SU-DHL-6 (cell line): ENCODE measurements at regions not wholly inside any gene's neighbourhood (a gene's known extent, or its start where the extent isn't known, plus 50 kb on each side); places are given as distances from the start of the nearest gene placed in this dataset.
A peak's percentile ranks its signal among the peaks of the same experiment; 100 is the strongest.

Experiments
- H2AFZ ChIP-seq: fragments of 200-600 bp; sonication (generic); 2 replicates; pipeline ENCODE4 v1.6.1; 2014; ENCODE audit warnings: low read depth, mild to moderate bottlenecking, moderate library complexity, mixed read lengths, antibody characterized with exemption, low read length; ENCODE audit not compliant: severe bottlenecking
- H3F3A ChIP-seq: fragments of 200-600 bp; shearing (Covaris generic); 2 replicates; pipeline ENCODE4 v1.6.0; 2016; ENCODE audit warnings: antibody characterized with exemption, mild to moderate bottlenecking; ENCODE audit not compliant: insufficient read depth
- H3K27ac ChIP-seq: fragments of 200-600 bp; sonication (generic); 2 replicates; pipeline ENCODE4 v1.5.1; 2016; ENCODE audit warnings: low read depth, mild to moderate bottlenecking, low read length, moderate library complexity, mixed read lengths
- H3K27me3 ChIP-seq: fragments of 200-600 bp; sonication (generic), shearing (Covaris generic); 2 replicates; pipeline ENCODE4 v1.6.0; 2014; ENCODE audit warnings: mild to moderate bottlenecking, low read length
- H3K36me3 ChIP-seq: fragments of 200-600 bp; sonication (generic); 2 replicates; pipeline ENCODE4 v1.6.1; 2014; ENCODE audit warnings: mild to moderate bottlenecking, low read length, mixed read lengths
- H3K4me2 ChIP-seq: fragments of 300-600, 200-600 bp; shearing (Covaris generic), sonication (generic); 2 replicates; pipeline ENCODE4 v1.6.0; 2014; ENCODE audit warnings: low read length, low read depth, mild to moderate bottlenecking; ENCODE audit not compliant: poor library complexity, severe bottlenecking
- H3K4me3 ChIP-seq: fragments of 200-600 bp; sonication (generic); 2 replicates; pipeline ENCODE4 v1.5.1; 2014; ENCODE audit warnings: antibody characterized with exemption, low read length, mild to moderate bottlenecking, mixed read lengths; ENCODE audit not compliant: insufficient read depth, poor library complexity, severe bottlenecking
- H3K79me2 ChIP-seq: fragments of 200-600 bp; sonication (generic); 2 replicates; pipeline ENCODE4 v1.6.1; 2014; ENCODE audit warnings: mild to moderate bottlenecking, low read length, moderate library complexity; ENCODE audit not compliant: insufficient read depth
- H3K9ac ChIP-seq: fragments of 200-600 bp; sonication (generic); 2 replicates; pipeline ENCODE4 v1.7.0; 2014; ENCODE audit warnings: mild to moderate bottlenecking, low read length
- H3K9me2 ChIP-seq: fragments of 200-600 bp; sonication (generic); replicated peaks from 2 replicates; pipeline ENCODE4 v1.6.1; 2014; ENCODE audit warnings: low read length; ENCODE audit not compliant: insufficient read depth
- H3K9me3 ChIP-seq: fragments of 200-600 bp; sonication (generic); 2 replicates; pipeline ENCODE4 v1.6.1; 2014; ENCODE audit warnings: low read length, mixed read lengths; ENCODE audit not compliant: insufficient read depth
- H4K20me1 ChIP-seq: fragments of 200-600 bp; sonication (generic); 2 replicates; pipeline ENCODE4 v1.6.1; 2014; ENCODE audit warnings: low read depth, mild to moderate bottlenecking, antibody characterized with exemption, low read length, moderate library complexity, mixed read lengths
- CTCF ChIP-seq: fragments of 200-600 bp; sonication (generic); IDR thresholded peaks from one replicate; pipeline ENCODE4 v1.5.1; 2017; ENCODE audit warnings: antibody characterized with exemption, mild to moderate bottlenecking, low read length, moderate library complexity; ENCODE audit not compliant: insufficient read depth, poor library complexity, severe bottlenecking
- EZH2phosphoT487 ChIP-seq: fragments of 200-600 bp; sonication (generic), shearing (Covaris generic); conservative IDR thresholded peaks from 2 replicates; pipeline ENCODE4 v1.6.1; 2018; ENCODE audit warnings: mild to moderate bottlenecking, antibody characterized with exemption, low read length, moderate library complexity, mixed read lengths

DNA sequence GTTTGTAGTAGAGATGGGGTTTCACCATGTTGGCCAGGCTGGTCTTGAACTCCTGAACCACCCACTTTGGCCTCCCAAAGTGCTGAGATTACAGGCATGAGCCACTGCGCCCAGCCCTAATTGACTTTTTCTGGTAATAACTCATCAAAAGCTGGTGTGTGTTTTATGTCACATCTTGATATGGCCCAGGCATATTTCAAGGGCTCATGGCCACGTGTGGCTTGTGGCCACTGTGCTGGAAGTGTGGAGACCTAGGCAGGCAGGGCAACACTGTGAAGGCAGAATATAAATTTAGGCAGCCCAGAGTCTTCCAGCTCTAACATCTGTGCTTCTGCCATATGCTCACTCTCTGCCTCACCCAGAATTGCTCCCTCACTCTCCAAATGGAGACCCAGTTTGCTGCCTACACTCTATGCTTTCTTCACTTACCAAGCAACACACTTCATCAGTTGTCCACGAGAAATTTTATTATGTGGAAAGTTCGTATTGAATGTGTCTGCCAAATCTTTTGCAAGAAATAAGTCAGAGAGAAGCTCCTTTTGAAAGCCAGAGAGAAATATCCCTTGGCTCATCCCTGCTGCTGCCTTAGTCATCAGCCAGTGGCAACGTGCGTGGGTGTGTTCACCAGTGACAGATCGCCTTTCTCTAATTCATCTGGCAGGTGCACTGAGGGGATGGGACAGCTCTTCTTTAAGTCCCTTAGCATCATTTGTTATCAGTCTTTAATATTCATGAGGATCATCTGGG is 129.4 kb upstream of the CXCR4 start:
- Histone ChIP-seq H3K9me3 (no peaks in the 10 kb centered on the region), H3K4me3 (no peak overlapping the region), H3K9ac (no peak overlapping the region), H3K36me3 (no peaks in the 10 kb centered on the region), H3K27me3 (no peaks in the 10 kb centered on the region), H3K27ac (no peak overlapping the region), H3F3A (peaks cover 13% of the 10 kb centered on the region), H4K20me1 (no peaks in the 10 kb centered on the region), H3K9me2 (no peaks in the 10 kb centered on the region), H2AFZ (no peak overlapping the region), H3K79me2 (no peaks in the 10 kb centered on the region), H3K4me2 (no peak overlapping the region)
- TF ChIP-seq CTCF (no peak), EZH2phosphoT487 (no peak)

- Histone ChIP-seq H3F3A (peaks cover 18% of the 10 kb centered on the region), H3K9me2 (no peaks in the 10 kb centered on the region), H3K9ac (peak overlapping the region; percentile 34; the same call in 1 of the 2 replicates), H4K20me1 (no peaks in the 10 kb centered on the region), H3K36me3 (no peaks in the 10 kb centered on the region), H3K27me3 (no peaks in the 10 kb centered on the region), H3K9me3 (no peaks in the 10 kb centered on the region), H3K27ac (peak overlapping the region; percentile 35; the same call in 1 of the 2 replicates), H3K4me3 (peak overlapping the region; percentile 7), H3K79me2 (no peaks in the 10 kb centered on the region), H2AFZ (peak overlapping the region; percentile 73), H3K4me2 (peak overlapping the region; percentile 41)
- TF ChIP-seq CTCF, result no peak
- TF ChIP-seq EZH2phosphoT487, result no peak
Measured at GRCh38 chr2:136246086-136246669, 128.2 kb upstream of the CXCR4 start.

- Histone ChIP-seq H3K27ac (peak overlapping the region; percentile 35; the same call in 1 of the 2 replicates), H3K4me3 (no peak overlapping the region), H3K4me2 (peak overlapping the region; percentile 41), H3K27me3 (no peaks in the 10 kb centered on the region), H2AFZ (no peak overlapping the region), H3K79me2 (no peaks in the 10 kb centered on the region), H3K9me2 (no peaks in the 10 kb centered on the region), H3K9me3 (no peaks in the 10 kb centered on the region), H3K36me3 (no peaks in the 10 kb centered on the region), H4K20me1 (no peaks in the 10 kb centered on the region), H3F3A (peaks cover 18% of the 10 kb centered on the region), H3K9ac (peak overlapping the region; percentile 34; the same call in 1 of the 2 replicates)
- no peak for TF ChIP-seq CTCF
- TF ChIP-seq EZH2phosphoT487, result no peak
Measured at GRCh38 chr2:136245211-136245610, 127.3 kb upstream of the CXCR4 start.
